Neural cell (in vitro differentiated cells): ENCODE measurements at regions not wholly inside any gene's neighbourhood (a gene's known extent, or its start where the extent isn't known, plus 50 kb on each side); places are given as distances from the start of the nearest gene placed in this dataset.

ENCODE experiments used
- H2AFZ ChIP-seq: fragments of 200-600, 300-800 bp; sonication (generic), shearing (Covaris generic); 2 replicates; pipeline ENCODE4 v1.6.0; 2014; ENCODE audit warnings: low read depth, mild to moderate bottlenecking, antibody characterized with exemption, low read length, moderate library complexity
- H3F3A ChIP-seq: fragments of 200-600 bp; shearing (Covaris generic); 2 replicates; pipeline ENCODE4 v1.6.1; 2016; ENCODE audit warnings: mild to moderate bottlenecking, moderate library complexity, mixed read lengths, antibody characterized with exemption, low read length; ENCODE audit not compliant: insufficient read depth, poor library complexity, severe bottlenecking
- H3K27ac ChIP-seq: fragments of 200-600, 300-800 bp; sonication (generic), shearing (Covaris generic); 2 replicates; pipeline ENCODE4 v1.5.1; 2014; ENCODE audit warnings: mild to moderate bottlenecking, low read length, moderate library complexity
- H3K27me3 ChIP-seq: fragments of 300-800, 200-600 bp; sonication (generic), shearing (Covaris generic); 2 replicates; pipeline ENCODE4 v1.6.0; 2014; ENCODE audit warnings: mild to moderate bottlenecking, low read depth, low read length, moderate library complexity; ENCODE audit not compliant: insufficient read depth
- H3K36me3 ChIP-seq: fragments of 300-800, 200-600 bp; sonication (generic), shearing (Covaris generic); 2 replicates; pipeline ENCODE4 v1.5.1; 2014; ENCODE audit warnings: mild to moderate bottlenecking, antibody characterized with exemption, low read length, moderate library complexity; ENCODE audit not compliant: insufficient read depth
- H3K4me2 ChIP-seq: fragments of 300-800, 200-600 bp; sonication (generic), shearing (Covaris generic); 2 replicates; pipeline ENCODE4 v1.6.0; 2014; ENCODE audit warnings: mild to moderate bottlenecking, low read length
- H3K4me3 ChIP-seq: fragments of 300-800, 200-600 bp; sonication (generic), shearing (Covaris generic); 2 replicates; pipeline ENCODE4 v1.5.1; 2014; ENCODE audit warnings: mild to moderate bottlenecking, low read length, moderate library complexity
- H3K79me2 ChIP-seq: fragments of 200-600 bp; shearing (Covaris generic); replicated peaks from 2 replicates; pipeline ENCODE4 v1.6.0; 2014; ENCODE audit warnings: mild to moderate bottlenecking, low read length, moderate library complexity; ENCODE audit not compliant: insufficient read depth
- H3K9ac ChIP-seq: fragments of 300-800, 200-600 bp; sonication (generic), shearing (Covaris generic); 2 replicates; pipeline ENCODE4 v1.6.1; 2016; ENCODE audit warnings: mild to moderate bottlenecking, low read length, mixed read lengths
- H3K9me2 ChIP-seq: fragments of 200-600 bp; shearing (Covaris generic); 2 replicates; pipeline ENCODE4 v1.6.1; 2016; ENCODE audit warnings: mild to moderate bottlenecking, low read length, mixed read lengths; ENCODE audit not compliant: insufficient read depth
- H3K9me3 ChIP-seq: fragments of 200-600, 300-800 bp; sonication (generic), shearing (Covaris generic); 2 replicates; pipeline ENCODE4 v1.6.1; 2016; ENCODE audit warnings: mild to moderate bottlenecking, mixed run types, low read length, moderate library complexity, mixed read lengths
- H4K20me1 ChIP-seq: fragments of 200-600 bp; shearing (Covaris generic); 2 replicates; pipeline ENCODE4 v1.6.1; 2016; ENCODE audit warnings: mild to moderate bottlenecking, mixed run types; ENCODE audit not compliant: insufficient read depth
- EP300 ChIP-seq: fragments of 450-650 bp; conservative IDR thresholded peaks from 2 replicates; pipeline ENCODE4 v1.6.1; 2014; ENCODE audit warnings: antibody characterized with exemption, mild to moderate bottlenecking, moderate library complexity; ENCODE audit not compliant: poor library complexity, severe bottlenecking
- EZH2 ChIP-seq: fragments of 200-600, 300-800 bp; shearing (Covaris generic), sonication (generic); IDR thresholded peaks from 2 replicates; pipeline ENCODE4 v1.6.1; 2014; ENCODE audit warnings: antibody characterized with exemption, low read length, borderline replicate concordance, mild to moderate bottlenecking; ENCODE audit not compliant: insufficient read depth, poor library complexity, severe bottlenecking
- MXI1 ChIP-seq: fragments of 450-650 bp; conservative IDR thresholded peaks from 2 replicates; pipeline ENCODE4 v1.6.1; 2014; ENCODE audit warnings: antibody characterized with exemption, mild to moderate bottlenecking; ENCODE audit not compliant: poor library complexity, severe bottlenecking
- POLR2AphosphoS5 ChIP-seq: IDR thresholded peaks from 2 replicates; pipeline ENCODE4 v1.6.1; 2012
- RAD21 ChIP-seq: fragments of 450-650 bp; conservative IDR thresholded peaks from 2 replicates; pipeline ENCODE4 v1.6.1; 2014; ENCODE audit warnings: antibody characterized with exemption, mild to moderate bottlenecking, moderate library complexity
- SMC3 ChIP-seq: fragments of 450-650 bp; conservative IDR thresholded peaks from 2 replicates; pipeline ENCODE4 v1.6.1; 2014; ENCODE audit warnings: antibody characterized with exemption, mild to moderate bottlenecking, moderate library complexity; ENCODE audit not compliant: poor library complexity
- TAF1 ChIP-seq: IDR thresholded peaks from 2 replicates; pipeline ENCODE4 v1.6.1; 2012; ENCODE audit warnings: low read depth
- TF ChIP-seq, protein P1 (sequence below): fragments of 450-650 bp; IDR thresholded peaks from 2 replicates; pipeline ENCODE4 v1.5.1; 2014; ENCODE audit warnings: antibody characterized with exemption, mild to moderate bottlenecking, moderate library complexity; ENCODE audit not compliant: poor library complexity, severe bottlenecking
- TF ChIP-seq, protein P2 (sequence below): IDR thresholded peaks from 2 replicates; pipeline ENCODE4 v1.6.1; 2012; ENCODE audit warnings: borderline replicate concordance

- TF ChIP-seq POLR2AphosphoS5 (no peak), EP300 (no peak), TAF1 (no peak), MXI1 (no peak), SMC3 (no peak), EZH2 (no peak), RAD21 (no peak)
- TF ChIP-seq, protein P1, sequence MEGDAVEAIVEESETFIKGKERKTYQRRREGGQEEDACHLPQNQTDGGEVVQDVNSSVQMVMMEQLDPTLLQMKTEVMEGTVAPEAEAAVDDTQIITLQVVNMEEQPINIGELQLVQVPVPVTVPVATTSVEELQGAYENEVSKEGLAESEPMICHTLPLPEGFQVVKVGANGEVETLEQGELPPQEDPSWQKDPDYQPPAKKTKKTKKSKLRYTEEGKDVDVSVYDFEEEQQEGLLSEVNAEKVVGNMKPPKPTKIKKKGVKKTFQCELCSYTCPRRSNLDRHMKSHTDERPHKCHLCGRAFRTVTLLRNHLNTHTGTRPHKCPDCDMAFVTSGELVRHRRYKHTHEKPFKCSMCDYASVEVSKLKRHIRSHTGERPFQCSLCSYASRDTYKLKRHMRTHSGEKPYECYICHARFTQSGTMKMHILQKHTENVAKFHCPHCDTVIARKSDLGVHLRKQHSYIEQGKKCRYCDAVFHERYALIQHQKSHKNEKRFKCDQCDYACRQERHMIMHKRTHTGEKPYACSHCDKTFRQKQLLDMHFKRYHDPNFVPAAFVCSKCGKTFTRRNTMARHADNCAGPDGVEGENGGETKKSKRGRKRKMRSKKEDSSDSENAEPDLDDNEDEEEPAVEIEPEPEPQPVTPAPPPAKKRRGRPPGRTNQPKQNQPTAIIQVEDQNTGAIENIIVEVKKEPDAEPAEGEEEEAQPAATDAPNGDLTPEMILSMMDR, result no peak
- TF ChIP-seq, protein P2, sequence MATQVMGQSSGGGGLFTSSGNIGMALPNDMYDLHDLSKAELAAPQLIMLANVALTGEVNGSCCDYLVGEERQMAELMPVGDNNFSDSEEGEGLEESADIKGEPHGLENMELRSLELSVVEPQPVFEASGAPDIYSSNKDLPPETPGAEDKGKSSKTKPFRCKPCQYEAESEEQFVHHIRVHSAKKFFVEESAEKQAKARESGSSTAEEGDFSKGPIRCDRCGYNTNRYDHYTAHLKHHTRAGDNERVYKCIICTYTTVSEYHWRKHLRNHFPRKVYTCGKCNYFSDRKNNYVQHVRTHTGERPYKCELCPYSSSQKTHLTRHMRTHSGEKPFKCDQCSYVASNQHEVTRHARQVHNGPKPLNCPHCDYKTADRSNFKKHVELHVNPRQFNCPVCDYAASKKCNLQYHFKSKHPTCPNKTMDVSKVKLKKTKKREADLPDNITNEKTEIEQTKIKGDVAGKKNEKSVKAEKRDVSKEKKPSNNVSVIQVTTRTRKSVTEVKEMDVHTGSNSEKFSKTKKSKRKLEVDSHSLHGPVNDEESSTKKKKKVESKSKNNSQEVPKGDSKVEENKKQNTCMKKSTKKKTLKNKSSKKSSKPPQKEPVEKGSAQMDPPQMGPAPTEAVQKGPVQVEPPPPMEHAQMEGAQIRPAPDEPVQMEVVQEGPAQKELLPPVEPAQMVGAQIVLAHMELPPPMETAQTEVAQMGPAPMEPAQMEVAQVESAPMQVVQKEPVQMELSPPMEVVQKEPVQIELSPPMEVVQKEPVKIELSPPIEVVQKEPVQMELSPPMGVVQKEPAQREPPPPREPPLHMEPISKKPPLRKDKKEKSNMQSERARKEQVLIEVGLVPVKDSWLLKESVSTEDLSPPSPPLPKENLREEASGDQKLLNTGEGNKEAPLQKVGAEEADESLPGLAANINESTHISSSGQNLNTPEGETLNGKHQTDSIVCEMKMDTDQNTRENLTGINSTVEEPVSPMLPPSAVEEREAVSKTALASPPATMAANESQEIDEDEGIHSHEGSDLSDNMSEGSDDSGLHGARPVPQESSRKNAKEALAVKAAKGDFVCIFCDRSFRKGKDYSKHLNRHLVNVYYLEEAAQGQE, result no peak
- H3K27me3 ChIP-seq, result no peaks in the 10 kb centered on the region
- no peaks in the 10 kb centered on the region for H3K79me2 ChIP-seq
- no peak overlapping the region for H3K27ac ChIP-seq
- no peak overlapping the region for H3K4me2 ChIP-seq
- H3F3A ChIP-seq, result no peaks in the 10 kb centered on the region
- H3K4me3 ChIP-seq, result no peak overlapping the region
- H4K20me1 ChIP-seq, result no peaks in the 10 kb centered on the region
- H3K9me3 ChIP-seq, result no peaks in the 10 kb centered on the region
- no peak overlapping the region for H3K9ac ChIP-seq
- H3K9me2 ChIP-seq, result no peaks in the 10 kb centered on the region
- H2AFZ ChIP-seq, result no peak overlapping the region
- no peaks in the 10 kb centered on the region for H3K36me3 ChIP-seq
Observed at GRCh38 chr1:4528590-4528989, 125.8 kb upstream of the AJAP1 start.

- no peaks in the 10 kb centered on the region for H3K9me3 ChIP-seq
- H3K27ac ChIP-seq, result peak overlapping the region; percentile 46
- no peaks in the 10 kb centered on the region for H4K20me1 ChIP-seq
Observed at GRCh38 chr1:4529446-4530165, 124.8 kb upstream of the AJAP1 start.

More at GRCh38 chr1:4529446-4530165, 124.8 kb upstream of the AJAP1 start:
- Histone ChIP-seq H3K9me2 (no peaks in the 10 kb centered on the region), H3K27me3 (no peaks in the 10 kb centered on the region), H3K4me2 (no peak overlapping the region), H2AFZ (no peak overlapping the region), H3F3A (no peaks in the 10 kb centered on the region), H3K36me3 (no peaks in the 10 kb centered on the region), H3K9ac (peak overlapping the region; percentile 22), H3K4me3 (no peak overlapping the region), H3K79me2 (no peaks in the 10 kb centered on the region)
- TF ChIP-seq EP300 (no peak), TAF1 (no peak), POLR2AphosphoS5 (no peak), SMC3 (no peak), RAD21 (no peak), MXI1 (no peak), EZH2 (no peak)
- TF ChIP-seq, protein P1, result no peak
- TF ChIP-seq, protein P2, result no peak
